HG03354 (cell line): ENCODE measurements at regions not wholly inside any gene's neighbourhood (a gene's known extent, or its start where the extent isn't known, plus 50 kb on each side); places are given as distances from the start of the nearest gene placed in this dataset.
A peak's percentile ranks its signal among the peaks of the same experiment; 100 is the strongest.
"Not testable (repeated sequence)": the region's sequence is repeated elsewhere in the genome, so short reads cannot be mapped to it uniquely, and the experiment has no call there.

ENCODE experiments used
- ATAC-seq: cut with Tn5 transposase; IDR thresholded peaks from one replicate; pipeline ENCODE4 v1.9.1; 2021; ENCODE audit warnings: mild to moderate bottlenecking; ENCODE audit not compliant: unreplicated experiment, poor library complexity, severe bottlenecking

DNA sequence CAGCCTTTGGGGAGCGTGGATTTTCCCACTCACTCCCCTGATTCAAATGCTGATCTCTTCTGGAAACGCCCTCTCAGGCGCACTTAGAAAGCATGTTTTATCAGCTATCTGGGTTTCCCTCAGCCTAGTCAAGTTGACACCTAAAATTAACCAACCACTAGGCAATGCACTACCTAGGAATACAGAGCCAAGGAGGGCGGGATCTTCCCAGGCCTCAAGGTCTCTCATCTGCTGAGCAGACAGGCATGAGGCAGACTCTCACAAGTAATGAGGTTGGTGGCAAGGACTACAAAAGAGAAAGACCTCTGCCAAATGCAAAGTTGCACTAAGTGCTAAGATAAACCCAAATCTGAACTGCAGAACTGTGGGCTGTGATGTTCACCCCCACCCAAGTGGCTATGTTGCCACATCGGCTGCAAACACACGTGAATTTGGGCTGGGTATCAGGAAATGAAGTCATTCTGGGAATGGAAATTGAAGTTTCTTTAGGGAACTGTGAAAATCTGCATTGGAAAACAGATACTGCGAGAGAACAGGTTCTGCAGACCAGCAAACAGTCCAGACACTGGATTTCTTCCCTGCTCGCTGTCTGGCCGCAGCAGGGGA lies 186.6 kb downstream of the LMLN start:
- not testable (repeated sequence) for ATAC-seq

DNA sequence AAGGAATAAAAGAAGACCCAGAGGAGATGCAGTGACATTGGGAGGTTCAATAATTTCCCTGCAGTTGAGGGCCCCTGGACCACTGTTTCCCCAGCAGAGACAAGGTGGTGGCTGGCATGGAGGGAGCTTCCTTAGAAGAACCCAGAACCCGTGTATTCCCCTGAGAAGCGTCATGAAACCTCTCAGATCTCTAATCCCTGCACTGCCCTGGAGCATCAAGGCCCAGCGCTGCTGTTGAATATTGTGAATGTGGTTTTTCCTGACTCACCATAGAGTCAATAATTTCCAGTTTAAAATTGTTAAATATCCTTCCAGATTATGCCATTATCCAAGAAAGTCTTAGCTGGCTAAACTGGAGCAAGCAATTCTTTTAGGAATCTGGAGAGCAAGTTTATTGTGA lies 187.2 kb downstream of the LMLN start:
- ATAC-seq, result not testable (repeated sequence)

DNA sequence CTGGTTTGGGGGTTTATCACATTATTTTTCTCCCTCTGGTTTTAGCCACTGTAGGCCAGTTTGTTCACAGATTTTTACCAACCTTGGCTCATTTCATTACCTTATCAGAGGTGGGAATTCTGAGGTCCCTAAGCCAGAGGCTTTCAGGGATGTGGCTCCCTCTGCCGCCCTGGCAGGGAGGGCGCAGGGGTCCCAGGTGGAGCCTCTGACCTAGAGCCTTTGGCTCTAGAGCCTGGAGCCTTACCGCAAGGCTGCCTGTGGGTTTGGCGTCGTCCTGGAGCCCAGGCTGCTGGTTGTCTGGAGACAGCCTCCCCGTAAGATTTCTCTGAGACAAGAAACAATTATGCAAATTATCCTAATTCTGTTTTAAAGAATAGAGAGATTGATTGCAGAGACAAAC lies 188.0 kb downstream of the LMLN start:
- ATAC-seq, result not testable (repeated sequence)

DNA sequence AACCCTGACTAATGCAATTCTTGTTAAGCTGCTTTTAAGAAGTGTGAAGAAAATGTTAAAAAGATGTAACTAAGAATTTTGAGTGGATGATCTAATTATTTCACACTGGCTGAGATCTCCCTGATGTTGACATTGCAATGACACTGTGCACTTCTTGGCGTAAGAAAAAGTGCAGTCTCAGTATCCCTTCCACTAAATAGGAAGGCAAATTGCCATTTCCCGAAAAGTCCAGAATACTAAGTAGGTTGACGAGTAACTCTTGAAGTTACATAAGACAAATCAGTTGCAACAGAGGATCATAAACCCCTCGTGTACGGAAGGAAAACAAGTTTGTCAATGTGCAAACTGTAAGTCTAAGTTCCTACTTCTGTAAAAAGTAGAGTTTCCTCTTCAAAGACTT lies 189.9 kb downstream of the LMLN start:
- not testable (repeated sequence) for ATAC-seq

DNA sequence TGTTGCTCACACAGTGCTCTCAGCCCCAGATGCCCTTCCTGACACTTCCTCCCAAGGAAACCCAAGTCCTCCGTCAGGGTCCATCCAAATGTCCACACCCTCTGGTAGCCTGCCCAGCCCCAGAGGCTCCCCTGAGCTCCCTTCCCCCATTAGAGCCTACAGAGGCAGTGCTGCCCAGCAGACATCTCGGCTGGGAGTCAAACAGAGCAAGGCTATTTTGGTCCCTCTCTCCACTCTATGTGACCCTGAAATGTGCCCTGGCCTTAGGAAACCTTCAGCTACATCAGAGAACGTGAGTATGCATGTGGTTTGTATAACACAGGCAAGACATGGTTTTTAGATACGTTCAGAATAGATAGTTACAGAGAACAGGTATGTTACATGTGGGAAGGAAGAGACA lies 191.8 kb downstream of the LMLN start:
- not testable (repeated sequence) for ATAC-seq

DNA sequence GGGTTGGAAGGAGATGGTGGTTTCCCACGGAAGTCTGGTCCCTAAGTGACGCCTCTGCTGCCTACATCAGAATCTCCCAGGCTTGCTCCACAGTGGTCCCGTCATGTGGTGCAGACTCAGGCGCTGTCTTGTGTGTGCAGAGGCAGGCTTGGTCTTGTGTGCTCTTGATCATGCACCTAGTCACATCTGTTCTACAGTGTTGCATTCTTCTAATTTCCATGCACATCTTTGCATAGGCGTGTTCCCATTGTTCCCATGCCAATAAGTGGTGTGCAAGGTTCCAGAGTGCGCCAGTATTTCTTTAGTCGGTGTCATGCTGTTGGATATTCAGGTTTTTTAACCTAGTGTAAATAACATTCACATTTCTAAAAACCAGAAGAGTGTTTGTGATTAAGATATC lies 195.8 kb downstream of the LMLN start:
- not testable (repeated sequence) for ATAC-seq

DNA sequence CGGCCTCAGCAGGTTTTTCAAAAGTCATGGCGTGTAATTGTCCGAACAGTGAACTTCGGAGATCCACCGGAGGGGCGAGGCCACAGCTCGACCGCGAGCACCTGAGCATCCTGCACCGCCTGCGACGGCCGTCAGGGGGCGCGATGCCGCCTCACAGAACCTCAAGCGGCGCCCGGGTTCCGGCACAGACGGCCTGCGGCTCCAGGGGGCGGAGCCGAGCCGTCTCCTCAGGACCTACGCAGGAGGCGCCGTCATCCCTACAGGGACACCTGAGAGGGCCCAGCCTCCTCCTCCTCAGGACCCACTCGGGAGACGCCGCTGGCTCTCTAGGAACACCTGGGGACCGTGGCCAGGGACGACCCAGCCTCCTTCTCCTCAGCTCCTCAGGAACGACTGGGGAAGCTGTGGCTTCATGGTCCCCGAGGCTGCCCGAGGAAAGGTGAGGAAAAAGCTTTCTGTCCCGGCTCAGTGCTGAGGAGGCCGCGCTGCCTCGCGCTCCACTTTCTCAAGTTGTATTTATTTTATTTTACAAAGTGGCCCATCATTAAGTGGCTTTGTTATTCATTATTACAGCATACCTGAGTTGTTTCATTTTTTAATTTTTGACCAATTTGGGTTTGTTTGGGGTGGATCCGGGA lies 197.3 kb downstream of the LMLN start:
- peak; percentile 92 for ATAC-seq

DNA sequence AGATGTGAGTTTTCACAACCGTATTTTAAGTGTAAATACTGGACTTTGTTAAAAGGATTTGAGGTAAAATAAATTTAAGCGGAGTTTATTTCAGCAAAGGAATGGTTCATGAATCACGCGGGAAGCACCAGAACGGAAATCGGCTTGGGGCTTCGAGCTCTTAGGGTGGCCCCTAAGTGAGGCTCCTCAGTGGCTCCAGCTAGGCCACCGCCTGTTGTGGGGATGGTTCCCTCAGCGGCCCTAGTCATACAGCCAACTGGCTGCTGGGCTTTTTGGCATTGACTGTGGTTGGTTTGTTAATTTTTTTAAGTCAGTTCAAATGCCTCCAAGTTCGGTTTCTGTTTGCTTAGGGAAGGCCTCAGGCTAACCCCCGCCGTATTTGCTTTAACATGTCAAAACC lies 198.0 kb downstream of the LMLN start:
- not testable (repeated sequence) for ATAC-seq

DNA sequence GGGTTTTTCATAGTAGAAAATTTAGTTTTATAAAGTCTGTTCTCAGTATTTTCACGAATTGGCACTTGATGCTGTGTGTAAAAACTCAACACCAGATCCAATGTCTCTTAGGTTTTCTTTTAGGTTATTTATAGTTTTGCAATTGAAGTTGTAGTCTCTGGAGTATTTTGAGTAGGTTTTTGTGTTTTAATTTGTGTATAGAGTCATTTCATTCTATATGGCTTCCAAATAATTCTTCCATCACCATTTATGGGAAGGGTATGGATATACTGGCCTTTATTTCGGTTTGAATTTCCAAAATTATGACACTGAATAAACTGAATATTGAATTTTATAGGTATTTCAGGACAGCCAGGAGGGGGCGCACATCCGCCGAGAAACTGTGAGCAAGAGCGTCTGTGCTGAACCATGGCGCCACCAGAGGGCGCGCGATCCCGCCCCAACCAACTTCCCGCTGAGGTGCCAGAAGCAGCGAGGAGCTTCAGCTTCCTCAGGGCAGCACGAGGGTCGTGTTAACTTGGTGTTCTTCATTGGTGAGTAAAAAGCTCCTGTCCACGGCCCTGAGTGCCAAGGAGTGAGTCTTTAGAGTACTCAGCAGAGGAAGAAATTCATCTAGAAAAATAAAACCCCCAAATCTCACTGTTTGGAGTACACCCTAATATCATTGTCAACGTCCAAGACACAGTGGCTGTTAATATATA lies 207.5 kb downstream of the LMLN start:
- ATAC-seq, result not testable (repeated sequence)

DNA sequence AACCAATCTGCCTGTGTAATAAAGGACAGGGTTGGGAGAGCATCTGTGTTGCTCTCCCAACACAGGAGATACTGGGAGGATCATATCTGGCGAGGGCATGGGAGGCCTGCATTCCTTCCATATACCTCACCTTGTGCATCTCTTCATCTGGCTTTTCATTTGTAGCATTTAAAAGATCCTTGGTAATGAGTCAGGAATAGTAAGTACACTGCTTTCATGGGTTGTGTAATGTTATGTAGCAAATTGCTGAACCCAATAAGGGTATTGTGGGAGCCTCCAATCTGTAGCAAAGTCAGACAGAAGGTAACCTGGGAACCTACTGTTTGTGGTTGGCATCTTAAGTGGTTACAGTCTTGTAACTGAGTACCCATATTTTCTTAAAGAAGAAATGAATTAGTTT lies 210.8 kb downstream of the LMLN start:
- not testable (repeated sequence) for ATAC-seq

DNA sequence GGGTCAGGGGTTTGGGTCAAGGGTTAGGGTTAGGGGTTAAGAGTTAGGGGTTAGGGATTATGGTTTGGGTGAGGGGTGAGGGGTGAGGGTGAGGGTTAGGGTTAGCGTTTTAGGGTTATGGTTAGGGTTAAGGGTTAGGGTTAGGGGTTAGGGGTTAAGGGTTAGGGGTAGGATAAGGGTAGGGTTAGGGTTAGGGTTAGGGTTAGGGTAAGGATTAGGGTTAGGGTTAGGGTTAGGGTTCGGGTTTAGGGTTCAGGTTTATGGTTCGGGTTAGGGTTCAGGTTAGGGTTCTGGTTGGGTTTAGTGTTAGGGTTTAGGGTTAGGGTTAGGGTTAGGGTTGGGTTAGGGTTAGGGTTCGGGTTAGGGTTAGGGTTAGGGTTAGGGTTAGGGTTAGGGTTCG lies 213.1 kb downstream of the LMLN start:
- ATAC-seq, result not testable (repeated sequence)

DNA sequence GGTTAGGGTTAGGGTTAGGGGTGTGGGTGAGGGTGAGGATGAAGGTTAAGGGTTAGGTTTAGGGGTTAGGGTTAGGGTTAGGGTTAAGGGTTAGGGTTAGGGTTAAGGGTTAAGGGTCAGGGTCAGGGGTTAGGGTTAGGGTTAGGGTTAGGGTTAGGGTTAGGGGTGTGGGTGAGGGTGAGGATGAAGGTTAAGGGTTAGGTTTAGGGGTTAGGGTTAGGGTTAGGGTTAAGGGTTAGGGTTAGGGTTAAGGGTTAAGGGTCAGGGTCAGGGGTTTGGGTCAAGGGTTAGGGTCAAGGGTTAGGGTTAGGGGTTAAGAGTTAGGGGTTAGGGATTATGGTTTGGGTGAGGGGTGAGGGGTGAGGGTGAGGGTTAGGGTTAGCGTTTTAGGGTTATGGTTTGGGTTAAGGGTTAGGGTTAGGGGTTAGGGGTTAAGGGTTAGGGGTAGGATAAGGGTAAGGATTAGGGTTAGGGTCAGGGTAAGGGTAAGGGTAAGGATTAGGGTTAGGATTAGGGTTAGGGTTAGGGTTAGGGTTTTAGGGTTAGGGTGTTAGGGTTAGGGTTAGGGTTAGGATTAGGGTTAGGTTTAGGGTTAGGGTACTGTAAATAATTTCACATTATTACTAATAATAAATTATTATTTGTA lies 214.0 kb downstream of the LMLN start:
- not testable (repeated sequence) for ATAC-seq
